ENCODE measurements at regions not wholly inside any gene's neighbourhood (a gene's known extent, or its start where the extent isn't known, plus 50 kb on each side); places are given as distances from the start of the nearest gene placed in this dataset.

DNA sequence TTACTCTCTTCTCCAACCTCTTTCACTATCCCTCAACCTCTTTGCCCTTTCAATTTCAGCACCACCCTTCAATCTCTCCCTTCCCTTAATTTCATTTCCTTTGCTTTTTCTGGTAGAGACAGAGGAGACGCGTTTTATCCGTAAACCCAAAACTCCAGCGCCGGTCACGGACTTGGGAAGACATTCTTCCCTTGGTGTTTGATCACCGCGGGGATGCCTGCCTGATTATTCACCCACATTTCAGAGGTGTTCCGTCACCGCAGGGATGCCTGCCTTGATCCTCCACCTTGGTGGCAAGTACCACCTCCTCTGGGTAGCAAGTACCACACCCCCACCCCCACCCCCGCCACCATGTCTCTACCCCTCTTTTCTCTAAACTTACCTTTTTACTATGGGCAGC, 669.4 kb upstream of the PKDCC start:
- Histone ChIP-seq H3K4me2 (no peak overlapping the region), H3K9ac (no peak overlapping the region), H3K4me3 (IDR thresholded peaks at IDR 0.05; ENCODE audit: insufficient read depth, low read depth, low read length) (no peak overlapping the region), H3K79me2 (ENCODE audit: insufficient read depth, low read depth) (no peaks in the 10 kb centered on the region), H4K20me1 (ENCODE audit: insufficient read depth) (no peaks in the 10 kb centered on the region), H3K36me3 (ENCODE audit: insufficient read depth) (no peaks in the 10 kb centered on the region), H3K27ac (no peak overlapping the region), H2AFZ (ENCODE audit: low read depth) (no peak overlapping the region), H3K4me1 (ENCODE audit: low read depth, poor library complexity, severe bottlenecking) (no peaks in the 10 kb centered on the region), H3K27me3 (ENCODE audit: insufficient read depth, low read depth) (no peaks in the 10 kb centered on the region)
- TF ChIP-seq, protein P1, sequence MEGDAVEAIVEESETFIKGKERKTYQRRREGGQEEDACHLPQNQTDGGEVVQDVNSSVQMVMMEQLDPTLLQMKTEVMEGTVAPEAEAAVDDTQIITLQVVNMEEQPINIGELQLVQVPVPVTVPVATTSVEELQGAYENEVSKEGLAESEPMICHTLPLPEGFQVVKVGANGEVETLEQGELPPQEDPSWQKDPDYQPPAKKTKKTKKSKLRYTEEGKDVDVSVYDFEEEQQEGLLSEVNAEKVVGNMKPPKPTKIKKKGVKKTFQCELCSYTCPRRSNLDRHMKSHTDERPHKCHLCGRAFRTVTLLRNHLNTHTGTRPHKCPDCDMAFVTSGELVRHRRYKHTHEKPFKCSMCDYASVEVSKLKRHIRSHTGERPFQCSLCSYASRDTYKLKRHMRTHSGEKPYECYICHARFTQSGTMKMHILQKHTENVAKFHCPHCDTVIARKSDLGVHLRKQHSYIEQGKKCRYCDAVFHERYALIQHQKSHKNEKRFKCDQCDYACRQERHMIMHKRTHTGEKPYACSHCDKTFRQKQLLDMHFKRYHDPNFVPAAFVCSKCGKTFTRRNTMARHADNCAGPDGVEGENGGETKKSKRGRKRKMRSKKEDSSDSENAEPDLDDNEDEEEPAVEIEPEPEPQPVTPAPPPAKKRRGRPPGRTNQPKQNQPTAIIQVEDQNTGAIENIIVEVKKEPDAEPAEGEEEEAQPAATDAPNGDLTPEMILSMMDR (conservative IDR thresholded peaks at IDR 0.05; ENCODE audit: low read depth, low read length): no peak

- Histone ChIP-seq H4K20me1 (ENCODE audit: insufficient read depth) (no peaks in the 10 kb centered on the region), H3K36me3 (ENCODE audit: insufficient read depth) (no peaks in the 10 kb centered on the region), H3K9ac (no peak overlapping the region), H3K4me3 (IDR thresholded peaks at IDR 0.05; ENCODE audit: insufficient read depth, low read depth, low read length) (no peak overlapping the region), H3K79me2 (ENCODE audit: insufficient read depth, low read depth) (no peaks in the 10 kb centered on the region), H2AFZ (ENCODE audit: low read depth) (no peak overlapping the region), H3K27ac (no peak overlapping the region), H3K27me3 (ENCODE audit: insufficient read depth, low read depth) (no peaks in the 10 kb centered on the region), H3K4me1 (ENCODE audit: low read depth, poor library complexity, severe bottlenecking) (no peaks in the 10 kb centered on the region), H3K4me2 (no peak overlapping the region)
- TF ChIP-seq, protein P1 (conservative IDR thresholded peaks at IDR 0.05; ENCODE audit: low read depth, low read length): no peak
Observed at GRCh38 chr2:41379496-41380221, 668.2 kb upstream of the PKDCC start.

- Histone ChIP-seq H2AFZ (ENCODE audit: low read depth) (no peak overlapping the region), H3K27me3 (ENCODE audit: insufficient read depth, low read depth) (no peaks in the 10 kb centered on the region), H3K4me2 (no peak overlapping the region), H3K27ac (no peak overlapping the region), H3K4me1 (ENCODE audit: low read depth, poor library complexity, severe bottlenecking) (no peaks in the 10 kb centered on the region), H3K79me2 (ENCODE audit: insufficient read depth, low read depth) (no peaks in the 10 kb centered on the region), H3K4me3 (IDR thresholded peaks at IDR 0.05; ENCODE audit: insufficient read depth, low read depth, low read length) (no peak overlapping the region), H3K36me3 (ENCODE audit: insufficient read depth) (no peaks in the 10 kb centered on the region), H4K20me1 (ENCODE audit: insufficient read depth) (no peaks in the 10 kb centered on the region), H3K9ac (no peak overlapping the region)
- TF ChIP-seq, protein P1 (conservative IDR thresholded peaks at IDR 0.05; ENCODE audit: low read depth, low read length): no peak
Observed at GRCh38 chr2:41381701-41382100, 666.1 kb upstream of the PKDCC start.

- H3K4me1 ChIP-seq (ENCODE audit: low read depth, poor library complexity, severe bottlenecking): no peaks in the 10 kb centered on the region
- H3K27me3 ChIP-seq (ENCODE audit: insufficient read depth, low read depth): no peaks in the 10 kb centered on the region
- H3K4me2 ChIP-seq: no peak overlapping the region
- H3K79me2 ChIP-seq (ENCODE audit: insufficient read depth, low read depth): no peaks in the 10 kb centered on the region
- no peak overlapping the region for H3K4me3 ChIP-seq (IDR thresholded peaks at IDR 0.05; ENCODE audit: insufficient read depth, low read depth, low read length)
- no peak overlapping the region for H3K9ac ChIP-seq
- no peak overlapping the region for H3K27ac ChIP-seq
- TF ChIP-seq, protein P1 (conservative IDR thresholded peaks at IDR 0.05; ENCODE audit: low read depth, low read length): no peak
- no peaks in the 10 kb centered on the region for H4K20me1 ChIP-seq (ENCODE audit: insufficient read depth)
- H2AFZ ChIP-seq (ENCODE audit: low read depth): no peak overlapping the region
- H3K36me3 ChIP-seq (ENCODE audit: insufficient read depth): no peaks in the 10 kb centered on the region
Observed at GRCh38 chr2:41387519-41387918, 660.3 kb upstream of the PKDCC start.
